GM20000 (cell line): ENCODE measurements at regions not wholly inside any gene's neighbourhood (a gene's known extent, or its start where the extent isn't known, plus 50 kb on each side); places are given as distances from the start of the nearest gene placed in this dataset.

Experiments
- DNase-seq: peaks from one replicate; pipeline ENCODE4 v3.0.0; 2012; ENCODE audit warnings: low spot score
- TF ChIP-seq, protein P1 (sequence below): IDR thresholded peaks from 2 replicates; pipeline ENCODE4 v1.5.1; 2012; ENCODE audit warnings: mild to moderate bottlenecking, control low read depth; ENCODE audit errors: extremely low read depth, missing control alignments

DNA sequence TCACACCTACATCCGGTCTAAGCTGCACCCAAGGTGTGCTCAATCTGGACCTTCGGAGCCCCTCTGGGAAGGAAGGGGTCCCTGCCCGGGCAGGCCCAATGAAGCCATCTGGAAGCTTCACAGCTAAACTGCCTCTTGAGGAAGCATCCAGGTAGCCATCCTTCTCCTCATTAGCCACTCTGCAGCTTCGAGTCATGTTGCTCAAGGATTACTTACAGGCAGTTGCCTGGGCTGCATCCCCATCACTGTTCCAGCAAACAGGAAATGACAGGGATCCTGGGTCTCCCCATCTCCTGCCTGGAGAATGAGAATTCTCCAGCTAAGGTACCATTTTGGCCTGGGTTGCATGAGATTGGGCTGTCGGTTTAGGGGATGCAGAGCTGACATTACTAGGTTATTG lies 91.7 kb downstream of the ERMARD start:
- DNase-seq, result no peak

DNA sequence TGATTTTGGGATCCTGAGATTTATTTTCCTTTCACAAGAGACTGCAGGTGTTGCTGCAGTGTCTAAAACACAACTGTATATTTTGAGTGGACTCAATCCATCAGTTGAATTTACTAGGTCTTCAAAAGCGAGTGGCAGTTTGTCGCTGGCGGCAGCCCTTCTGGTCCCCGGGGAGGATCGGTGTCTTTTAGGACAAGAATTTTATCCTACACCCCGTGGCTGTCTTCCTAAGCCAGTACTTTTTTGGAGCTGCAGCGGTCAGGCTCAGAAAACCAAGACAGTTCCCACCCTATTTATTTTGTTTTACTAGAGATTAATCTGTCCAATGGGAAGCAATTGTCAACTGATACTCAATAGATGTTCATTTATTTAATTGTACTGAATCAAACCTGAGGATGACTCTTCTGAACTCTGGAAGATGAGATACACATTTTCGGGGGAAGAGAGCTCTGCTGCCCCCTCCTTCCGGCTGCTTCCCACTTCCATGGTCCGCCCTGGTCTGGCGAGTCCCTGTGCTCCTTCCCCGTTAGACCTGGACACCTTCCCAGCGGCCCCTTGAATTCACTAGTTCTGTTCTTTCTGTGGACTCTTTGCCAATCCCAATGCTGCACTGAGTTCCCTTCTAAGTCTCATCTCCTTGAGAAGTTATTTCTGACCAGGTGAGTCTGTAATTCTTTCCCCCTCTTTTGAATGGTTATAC lies 90.6 kb downstream of the ERMARD start:
- TF ChIP-seq, protein P1, sequence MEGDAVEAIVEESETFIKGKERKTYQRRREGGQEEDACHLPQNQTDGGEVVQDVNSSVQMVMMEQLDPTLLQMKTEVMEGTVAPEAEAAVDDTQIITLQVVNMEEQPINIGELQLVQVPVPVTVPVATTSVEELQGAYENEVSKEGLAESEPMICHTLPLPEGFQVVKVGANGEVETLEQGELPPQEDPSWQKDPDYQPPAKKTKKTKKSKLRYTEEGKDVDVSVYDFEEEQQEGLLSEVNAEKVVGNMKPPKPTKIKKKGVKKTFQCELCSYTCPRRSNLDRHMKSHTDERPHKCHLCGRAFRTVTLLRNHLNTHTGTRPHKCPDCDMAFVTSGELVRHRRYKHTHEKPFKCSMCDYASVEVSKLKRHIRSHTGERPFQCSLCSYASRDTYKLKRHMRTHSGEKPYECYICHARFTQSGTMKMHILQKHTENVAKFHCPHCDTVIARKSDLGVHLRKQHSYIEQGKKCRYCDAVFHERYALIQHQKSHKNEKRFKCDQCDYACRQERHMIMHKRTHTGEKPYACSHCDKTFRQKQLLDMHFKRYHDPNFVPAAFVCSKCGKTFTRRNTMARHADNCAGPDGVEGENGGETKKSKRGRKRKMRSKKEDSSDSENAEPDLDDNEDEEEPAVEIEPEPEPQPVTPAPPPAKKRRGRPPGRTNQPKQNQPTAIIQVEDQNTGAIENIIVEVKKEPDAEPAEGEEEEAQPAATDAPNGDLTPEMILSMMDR, result no peak
- no peak for DNase-seq

More for the DNA sequence above, 91.7 kb downstream of the ERMARD start:
- TF ChIP-seq, protein P1, result no peak

DNA sequence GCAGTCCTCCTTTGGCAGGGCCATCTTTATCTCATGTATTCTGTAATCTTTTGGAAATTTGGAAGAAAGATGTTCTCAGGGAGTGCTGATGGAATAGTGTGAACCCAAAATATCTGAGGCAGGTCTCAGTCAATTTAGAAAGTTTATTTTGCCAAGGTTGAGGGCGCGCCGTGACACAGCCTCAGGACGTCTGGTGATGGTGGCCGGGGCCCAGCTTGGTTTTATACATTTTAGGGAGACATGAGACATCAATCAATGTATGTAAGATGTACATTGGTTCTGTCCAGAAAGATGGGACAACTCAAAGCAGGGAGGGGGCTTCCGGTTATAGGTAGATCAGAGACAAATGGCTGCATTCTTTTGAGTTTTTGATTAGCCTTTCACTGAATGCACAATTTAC lies 89.8 kb downstream of the ERMARD start:
- TF ChIP-seq, protein P1, result no peak
- DNase-seq, result no peak

DNA sequence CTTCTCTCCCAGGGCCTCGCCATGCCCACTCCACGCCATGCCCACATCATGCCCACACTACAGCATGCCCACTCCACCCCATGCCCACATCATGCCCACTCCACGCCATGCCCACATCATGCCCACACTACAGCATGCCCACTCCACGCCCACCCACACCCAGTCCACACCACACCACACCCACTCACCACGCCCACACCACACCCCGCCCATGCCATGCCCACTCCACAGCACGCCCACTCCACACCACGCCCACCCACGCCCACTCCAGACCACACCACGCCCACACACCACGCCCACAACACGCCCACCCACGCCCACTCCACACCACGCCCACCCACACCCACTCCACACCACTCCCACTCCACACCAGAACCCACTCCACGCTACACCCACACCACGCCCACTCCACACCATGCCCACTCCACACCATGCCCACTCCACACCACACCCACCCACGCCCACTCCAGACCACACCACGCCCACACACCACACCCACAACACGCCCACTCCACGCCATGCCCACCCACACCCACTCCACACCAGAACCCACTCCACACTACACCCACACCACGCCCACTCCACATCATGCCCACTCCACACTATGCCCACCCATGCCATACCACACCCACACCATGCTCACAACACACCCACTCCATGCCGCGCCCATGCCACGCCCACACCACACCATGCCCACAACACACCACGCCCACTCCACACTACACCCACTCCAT lies 88.6 kb downstream of the ERMARD start:
- DNase-seq, result no peak
- TF ChIP-seq, protein P1, result no peak

DNA sequence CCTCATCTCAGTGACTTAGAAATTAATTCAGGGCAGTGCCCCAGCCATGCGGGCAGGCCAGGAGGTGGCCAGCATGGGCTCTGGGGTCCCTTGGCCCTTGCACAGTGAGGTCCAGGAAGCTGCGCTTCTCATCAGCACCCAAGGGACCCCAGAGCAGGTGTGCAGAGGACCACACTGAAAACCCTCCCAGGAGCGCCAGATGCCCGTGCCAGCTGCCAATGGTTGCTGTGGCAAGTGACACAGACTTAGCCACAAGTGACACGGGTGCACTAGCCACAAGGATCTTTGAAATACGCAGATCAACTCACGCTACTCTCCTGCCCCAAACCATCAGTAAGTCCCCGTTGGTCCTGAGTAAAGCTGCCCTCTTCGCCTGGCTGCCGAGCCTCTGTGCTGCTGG lies 88.1 kb downstream of the ERMARD start:
- DNase-seq, result no peak
- TF ChIP-seq, protein P1, result no peak

DNA sequence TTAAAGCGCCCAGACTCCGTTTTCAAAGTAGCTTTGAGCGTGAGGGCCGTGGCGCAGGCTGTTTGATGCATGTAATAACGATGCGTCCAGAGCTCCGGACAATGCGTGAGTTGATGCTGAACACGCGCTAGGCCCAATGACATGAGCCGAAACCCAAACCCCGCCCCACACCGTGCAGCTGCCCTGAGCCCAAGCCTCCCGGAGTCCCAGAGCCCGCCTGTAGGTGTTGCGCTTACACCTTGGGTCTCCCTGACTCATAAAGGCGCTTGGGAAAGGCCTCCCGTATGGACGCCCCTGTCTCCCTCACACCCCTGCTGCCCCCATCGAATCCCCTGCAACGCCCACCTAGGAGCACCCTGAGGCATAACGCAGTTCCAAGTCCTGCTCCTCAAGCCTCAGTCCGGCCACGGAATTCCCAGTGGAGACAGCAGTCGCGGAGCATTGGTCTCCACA lies 87.6 kb downstream of the ERMARD start:
- TF ChIP-seq, protein P1, result no peak
- DNase-seq, result no peak

DNA sequence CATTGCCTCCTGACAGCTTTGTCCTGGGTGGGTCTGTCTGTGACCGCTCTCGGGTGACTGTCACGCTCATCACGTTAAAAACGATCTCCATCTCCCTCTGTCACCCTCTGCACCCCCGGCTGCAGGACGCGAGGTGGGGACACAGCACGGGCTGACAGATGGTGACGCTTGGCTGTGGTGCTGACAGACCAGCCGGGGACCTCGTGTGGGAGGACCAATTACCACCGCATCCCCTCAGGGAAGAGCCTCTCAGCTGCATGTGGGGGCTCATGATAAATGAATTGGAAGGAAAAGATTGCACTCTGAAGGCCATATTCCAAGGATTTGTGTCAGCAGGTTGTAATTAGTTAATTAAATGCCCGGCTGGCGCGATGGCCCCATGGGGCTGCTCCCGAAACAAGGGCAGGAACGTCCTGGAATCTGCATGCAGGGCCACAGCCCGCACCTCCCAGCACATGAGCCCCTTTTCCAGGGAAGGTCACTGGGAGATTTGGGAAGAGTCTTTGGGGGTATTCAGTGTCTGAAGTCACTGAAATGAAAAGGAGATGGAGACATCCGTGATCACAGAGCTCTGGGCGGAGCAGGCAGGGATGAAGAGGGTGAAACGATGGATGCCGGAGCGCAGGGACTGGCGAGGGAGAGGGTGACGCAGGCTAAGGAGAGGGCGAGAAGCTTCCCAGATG lies 87.1 kb downstream of the ERMARD start:
- DNase-seq, result no peak
- TF ChIP-seq, protein P1, result no peak
